A673 (cell line): ENCODE measurements at regions not wholly inside any gene's neighbourhood (a gene's known extent, or its start where the extent isn't known, plus 50 kb on each side); places are given as distances from the start of the nearest gene placed in this dataset.

Source experiments
- EZH2 ChIP-seq: fragments of 200-600 bp; sonication (generic); IDR thresholded peaks from 2 replicates; pipeline ENCODE4 v1.6.1; 2017; ENCODE audit warnings: borderline replicate concordance, low read depth, mild to moderate bottlenecking, mixed read lengths, antibody characterized with exemption, low read length; ENCODE audit not compliant: poor library complexity, severe bottlenecking
- TF ChIP-seq, protein P1 (sequence below): fragments of 300-800, 200-600 bp; sonication (generic); conservative IDR thresholded peaks from 2 replicates; pipeline ENCODE4 v1.5.1; 2017; ENCODE audit warnings: low read depth, mild to moderate bottlenecking, antibody characterized with exemption, low read length, moderate library complexity, mixed read lengths

DNA sequence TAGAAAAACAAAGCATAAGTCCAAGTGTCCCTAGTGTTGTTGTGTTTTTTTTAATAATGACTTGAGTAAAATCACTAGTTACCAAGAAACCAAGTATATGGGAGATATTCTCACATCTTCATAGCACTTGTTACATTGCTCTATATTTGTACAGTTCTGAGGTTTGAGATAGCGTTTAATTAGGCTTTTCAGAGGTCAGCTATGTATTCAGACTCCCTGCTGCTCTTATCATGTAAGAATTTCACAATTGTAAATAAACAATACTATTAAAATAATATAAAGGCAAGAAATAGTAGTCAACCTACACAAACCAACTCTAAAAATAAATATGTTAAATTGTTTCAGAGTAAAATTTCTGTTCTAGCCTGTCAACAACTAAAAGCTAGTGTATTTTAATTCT, 761.9 kb upstream of the FAM174A start:
- TF ChIP-seq, protein P1, sequence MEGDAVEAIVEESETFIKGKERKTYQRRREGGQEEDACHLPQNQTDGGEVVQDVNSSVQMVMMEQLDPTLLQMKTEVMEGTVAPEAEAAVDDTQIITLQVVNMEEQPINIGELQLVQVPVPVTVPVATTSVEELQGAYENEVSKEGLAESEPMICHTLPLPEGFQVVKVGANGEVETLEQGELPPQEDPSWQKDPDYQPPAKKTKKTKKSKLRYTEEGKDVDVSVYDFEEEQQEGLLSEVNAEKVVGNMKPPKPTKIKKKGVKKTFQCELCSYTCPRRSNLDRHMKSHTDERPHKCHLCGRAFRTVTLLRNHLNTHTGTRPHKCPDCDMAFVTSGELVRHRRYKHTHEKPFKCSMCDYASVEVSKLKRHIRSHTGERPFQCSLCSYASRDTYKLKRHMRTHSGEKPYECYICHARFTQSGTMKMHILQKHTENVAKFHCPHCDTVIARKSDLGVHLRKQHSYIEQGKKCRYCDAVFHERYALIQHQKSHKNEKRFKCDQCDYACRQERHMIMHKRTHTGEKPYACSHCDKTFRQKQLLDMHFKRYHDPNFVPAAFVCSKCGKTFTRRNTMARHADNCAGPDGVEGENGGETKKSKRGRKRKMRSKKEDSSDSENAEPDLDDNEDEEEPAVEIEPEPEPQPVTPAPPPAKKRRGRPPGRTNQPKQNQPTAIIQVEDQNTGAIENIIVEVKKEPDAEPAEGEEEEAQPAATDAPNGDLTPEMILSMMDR, result no peak
- TF ChIP-seq EZH2, result no peak
